RWPE2 (cell line): ENCODE measurements at regions not wholly inside any gene's neighbourhood (a gene's known extent, or its start where the extent isn't known, plus 50 kb on each side); places are given as distances from the start of the nearest gene placed in this dataset.

Source experiments
- ATAC-seq: fragments of 200-7000 bp; cut with Tn5 transposase; 3 replicates; pipeline ENCODE4 v1.9.1; 2021; ENCODE audit warnings: low read depth
- DNase-seq: peaks from one replicate; pipeline ENCODE4 v3.0.0-alpha.2; 2020; ENCODE audit warnings: low spot score
- H3K27ac ChIP-seq: fragments of 450-650 bp; 2 replicates; pipeline ENCODE4 v1.5.1; 2017; ENCODE audit warnings: mild to moderate bottlenecking; ENCODE audit not compliant: poor library complexity, severe bottlenecking
- H3K27me3 ChIP-seq: fragments of 250-450 bp; sonication (Bioruptor Pico); 2 replicates; pipeline ENCODE4 v1.5.1; 2021; ENCODE audit warnings: mild to moderate bottlenecking, moderate library complexity; ENCODE audit not compliant: insufficient read depth, poor library complexity, severe bottlenecking
- H3K36me3 ChIP-seq: fragments of 250-450 bp; sonication (Bioruptor Pico); 2 replicates; pipeline ENCODE4 v1.5.1; 2020; ENCODE audit warnings: low read depth, mild to moderate bottlenecking, moderate library complexity
- H3K4me1 ChIP-seq: fragments of 250-450 bp; sonication (Bioruptor Pico); 2 replicates; pipeline ENCODE4 v1.5.1; 2021; ENCODE audit warnings: mild to moderate bottlenecking, moderate library complexity; ENCODE audit not compliant: insufficient read depth, poor library complexity, severe bottlenecking
- H3K4me3 ChIP-seq: fragments of 250-450 bp; sonication (Bioruptor Pico); 2 replicates; pipeline ENCODE4 v1.5.1; 2021; ENCODE audit warnings: mild to moderate bottlenecking, moderate library complexity; ENCODE audit not compliant: severe bottlenecking
- H3K9me3 ChIP-seq: fragments of 250-450 bp; sonication (Bioruptor Pico); 2 replicates; pipeline ENCODE4 v1.5.1; 2021; ENCODE audit warnings: mild to moderate bottlenecking, moderate library complexity; ENCODE audit not compliant: severe bottlenecking
- TF ChIP-seq, protein P1 (sequence below): fragments of 450-650 bp; IDR thresholded peaks from one replicate; pipeline ENCODE4 v1.5.1; 2017; ENCODE audit warnings: mild to moderate bottlenecking, moderate library complexity; ENCODE audit not compliant: poor library complexity, severe bottlenecking

DNA sequence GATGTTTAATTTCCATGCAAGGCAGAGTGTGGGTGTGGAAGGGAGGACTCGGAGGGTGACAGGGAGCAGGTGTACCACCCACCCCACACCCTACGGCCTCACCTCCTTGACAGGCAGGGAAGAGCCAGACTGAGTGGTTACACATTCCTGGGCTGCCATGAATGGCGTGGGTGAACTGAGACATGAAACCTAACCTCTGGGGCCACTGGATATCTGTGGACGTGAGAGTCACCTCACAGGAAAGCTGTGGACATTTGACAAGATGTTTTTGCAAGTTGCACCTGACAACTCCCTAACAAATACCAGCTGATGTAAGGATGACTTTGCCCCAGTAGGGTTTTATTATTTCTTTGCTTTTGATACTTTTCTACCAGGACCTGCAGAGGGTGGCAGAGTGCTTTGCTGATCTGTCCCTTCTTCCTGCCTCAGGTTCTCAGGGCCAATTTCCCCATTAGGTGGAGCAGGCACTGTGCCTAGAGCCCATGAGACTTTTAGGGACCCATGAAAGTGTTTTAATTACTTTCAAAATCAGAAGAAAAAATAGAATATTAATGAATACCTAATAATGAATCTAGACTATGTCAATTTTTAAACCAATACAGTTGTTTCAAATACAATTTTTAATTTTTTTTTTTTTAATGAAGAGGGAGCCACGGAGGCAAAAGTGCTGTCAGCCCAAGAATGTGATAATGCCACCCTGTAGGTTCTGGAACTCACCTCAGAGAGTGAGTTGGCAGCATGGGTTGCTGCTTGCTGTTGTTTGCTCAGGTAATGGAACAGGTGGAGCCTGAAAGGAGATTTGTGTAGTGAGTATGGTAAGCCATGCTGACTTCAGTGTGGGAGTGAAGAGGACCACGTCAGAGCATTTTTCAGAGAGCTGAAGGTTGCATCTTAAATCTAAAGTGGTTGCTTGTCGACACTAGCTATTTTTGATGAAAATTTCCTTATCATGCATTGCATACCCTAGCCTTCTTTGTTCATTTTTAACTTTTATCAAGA lies 58.0 kb upstream of the CYSLTR2 start:
- ATAC-seq (peak; percentile 80), DNase-seq (no peak)
- no peak overlapping the region for H3K4me3 ChIP-seq
- TF ChIP-seq, protein P1, sequence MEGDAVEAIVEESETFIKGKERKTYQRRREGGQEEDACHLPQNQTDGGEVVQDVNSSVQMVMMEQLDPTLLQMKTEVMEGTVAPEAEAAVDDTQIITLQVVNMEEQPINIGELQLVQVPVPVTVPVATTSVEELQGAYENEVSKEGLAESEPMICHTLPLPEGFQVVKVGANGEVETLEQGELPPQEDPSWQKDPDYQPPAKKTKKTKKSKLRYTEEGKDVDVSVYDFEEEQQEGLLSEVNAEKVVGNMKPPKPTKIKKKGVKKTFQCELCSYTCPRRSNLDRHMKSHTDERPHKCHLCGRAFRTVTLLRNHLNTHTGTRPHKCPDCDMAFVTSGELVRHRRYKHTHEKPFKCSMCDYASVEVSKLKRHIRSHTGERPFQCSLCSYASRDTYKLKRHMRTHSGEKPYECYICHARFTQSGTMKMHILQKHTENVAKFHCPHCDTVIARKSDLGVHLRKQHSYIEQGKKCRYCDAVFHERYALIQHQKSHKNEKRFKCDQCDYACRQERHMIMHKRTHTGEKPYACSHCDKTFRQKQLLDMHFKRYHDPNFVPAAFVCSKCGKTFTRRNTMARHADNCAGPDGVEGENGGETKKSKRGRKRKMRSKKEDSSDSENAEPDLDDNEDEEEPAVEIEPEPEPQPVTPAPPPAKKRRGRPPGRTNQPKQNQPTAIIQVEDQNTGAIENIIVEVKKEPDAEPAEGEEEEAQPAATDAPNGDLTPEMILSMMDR: peak; percentile 77
- H3K27ac ChIP-seq: no peak overlapping the region
- no peaks in the 10 kb centered on the region for H3K9me3 ChIP-seq
- no peaks in the 10 kb centered on the region for H3K4me1 ChIP-seq
- H3K36me3 ChIP-seq: no peaks in the 10 kb centered on the region
- H3K27me3 ChIP-seq: no peaks in the 10 kb centered on the region

DNA sequence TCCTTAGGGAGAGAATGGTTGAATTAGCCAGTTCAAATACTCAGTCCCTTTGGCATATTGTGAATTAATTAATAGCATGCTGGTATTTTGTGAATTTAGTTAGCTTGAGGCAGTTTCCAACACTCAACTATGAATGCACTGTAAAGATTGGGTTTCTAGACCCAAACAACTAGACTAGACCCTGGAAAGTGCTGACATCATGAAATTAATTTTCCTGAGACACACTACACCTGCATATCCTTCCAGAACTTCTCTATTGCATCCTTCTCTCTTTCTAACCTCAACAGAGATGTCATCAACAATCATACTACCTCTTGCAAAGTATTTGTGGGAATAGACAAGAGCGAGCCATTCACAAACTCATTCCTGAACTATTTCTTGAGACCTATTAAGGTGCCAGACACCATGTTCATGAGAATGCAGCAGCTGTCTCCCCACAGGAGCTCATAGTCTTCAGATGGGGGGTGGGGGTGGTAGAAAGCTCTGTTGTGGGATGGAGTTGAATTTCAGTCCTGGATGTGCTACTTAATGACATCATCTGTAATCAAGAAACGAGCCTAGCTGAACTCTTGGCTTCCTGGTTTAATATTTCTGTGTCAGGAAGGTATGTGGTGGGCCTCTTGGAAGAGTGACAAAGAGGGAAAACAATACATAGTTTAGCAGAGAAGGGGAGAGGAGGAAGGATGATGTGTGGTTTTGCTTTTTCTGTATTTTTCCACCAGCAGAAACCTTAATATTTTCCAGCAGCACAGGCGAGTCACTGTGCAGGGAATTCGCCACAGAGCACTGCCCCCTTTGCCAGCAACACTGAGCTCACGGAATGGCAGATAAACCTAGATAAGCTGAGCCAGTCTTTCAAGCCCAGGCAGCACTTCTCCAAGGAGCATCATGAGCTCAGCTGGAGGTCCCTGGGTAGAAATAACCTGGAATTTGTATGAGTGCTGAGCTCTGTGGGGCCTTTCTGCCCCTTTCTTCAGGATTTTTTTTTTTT lies 53.1 kb upstream of the CYSLTR2 start:
- no peaks in the 10 kb centered on the region for H3K9me3 ChIP-seq
- ATAC-seq: no peak
- DNase-seq: no peak
- no peaks in the 10 kb centered on the region for H3K27me3 ChIP-seq
- no peak overlapping the region for H3K27ac ChIP-seq
- TF ChIP-seq, protein P1: no peak
- H3K36me3 ChIP-seq: no peaks in the 10 kb centered on the region
- no peaks in the 10 kb centered on the region for H3K4me1 ChIP-seq
- H3K4me3 ChIP-seq: no peak overlapping the region

DNA sequence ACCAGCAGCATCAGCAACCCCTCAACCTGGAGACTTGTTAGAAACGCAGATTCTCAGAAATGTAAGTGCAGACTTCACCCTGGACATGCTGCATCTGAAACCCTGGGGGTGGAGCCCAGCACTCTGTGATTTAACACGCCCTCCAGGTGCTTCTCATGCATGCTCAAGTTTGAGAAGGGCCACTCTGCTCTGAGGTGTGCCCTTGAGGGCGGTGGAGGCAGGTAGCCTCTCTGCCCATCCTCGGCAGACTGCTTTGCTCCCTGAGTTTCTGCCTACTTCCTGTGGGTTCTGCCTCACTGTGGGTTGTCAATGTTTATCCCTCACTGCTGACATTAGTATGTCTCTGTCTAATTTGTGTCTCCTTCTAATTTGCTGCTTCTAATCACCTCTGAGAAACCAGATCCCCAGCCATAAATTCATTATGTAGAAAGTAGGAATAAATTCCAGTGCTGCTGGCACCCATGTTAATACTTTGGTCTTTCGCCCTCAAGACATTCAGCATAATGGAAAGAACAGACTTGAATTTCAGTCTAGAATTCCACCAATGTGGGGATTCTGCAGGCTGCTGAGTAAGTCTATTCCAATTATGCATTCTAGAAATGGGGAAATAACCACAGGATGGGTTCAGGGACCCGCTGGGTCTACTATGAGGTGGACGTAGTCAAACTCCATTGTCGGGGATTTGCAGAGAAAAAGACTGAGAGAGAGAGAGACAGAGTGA lies 51.3 kb upstream of the CYSLTR2 start:
- Histone ChIP-seq H3K4me3 (no peak overlapping the region), H3K27me3 (no peaks in the 10 kb centered on the region), H3K9me3 (no peaks in the 10 kb centered on the region), H3K36me3 (no peaks in the 10 kb centered on the region), H3K27ac (no peak overlapping the region), H3K4me1 (no peaks in the 10 kb centered on the region)
- TF ChIP-seq, protein P1: no peak
- DNase-seq (no peak), ATAC-seq (no peak)

DNA sequence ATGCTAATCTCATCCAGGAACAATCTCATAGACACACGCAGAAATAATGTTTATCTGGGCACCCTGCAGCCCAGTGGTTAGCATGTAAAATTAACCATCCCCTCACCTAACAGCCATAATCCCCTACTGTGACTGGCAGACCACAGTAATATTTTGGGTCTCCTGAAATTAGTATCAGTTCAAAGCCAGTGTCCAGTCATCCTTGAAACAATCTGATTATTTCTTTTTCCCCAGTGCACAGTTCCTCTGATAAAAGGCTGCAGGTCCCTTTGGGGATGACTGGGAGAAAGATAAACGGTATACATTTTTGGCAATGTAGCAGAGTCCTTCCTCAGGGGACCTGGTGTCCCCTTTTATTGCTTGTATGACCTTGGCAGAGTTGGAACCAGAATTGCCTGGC lies 50.4 kb upstream of the CYSLTR2 start:
- Histone ChIP-seq H3K9me3 (no peaks in the 10 kb centered on the region), H3K36me3 (no peaks in the 10 kb centered on the region), H3K4me3 (no peak overlapping the region), H3K27ac (no peak overlapping the region), H3K4me1 (no peaks in the 10 kb centered on the region), H3K27me3 (no peaks in the 10 kb centered on the region)
- TF ChIP-seq, protein P1: no peak
- no peak for DNase-seq
- no peak for ATAC-seq
